Astrocyte (in vitro differentiated cells and primary cell): ENCODE measurements at regions not wholly inside any gene's neighbourhood (a gene's known extent, or its start where the extent isn't known, plus 50 kb on each side); places are given as distances from the start of the nearest gene placed in this dataset.

Experiments used
- EZH2 ChIP-seq: IDR thresholded peaks from 2 replicates; pipeline ENCODE4 v1.6.1; 2012; ENCODE audit warnings: mild to moderate bottlenecking, low read length, inconsistent platforms; ENCODE audit not compliant: insufficient read depth
- TF ChIP-seq, protein P1 (sequence below): IDR thresholded peaks from 2 replicates; pipeline ENCODE4 v1.5.1; 2011; ENCODE audit warnings: low read depth, mild to moderate bottlenecking, inconsistent platforms, low read length, moderate library complexity; ENCODE audit not compliant: insufficient read depth

DNA sequence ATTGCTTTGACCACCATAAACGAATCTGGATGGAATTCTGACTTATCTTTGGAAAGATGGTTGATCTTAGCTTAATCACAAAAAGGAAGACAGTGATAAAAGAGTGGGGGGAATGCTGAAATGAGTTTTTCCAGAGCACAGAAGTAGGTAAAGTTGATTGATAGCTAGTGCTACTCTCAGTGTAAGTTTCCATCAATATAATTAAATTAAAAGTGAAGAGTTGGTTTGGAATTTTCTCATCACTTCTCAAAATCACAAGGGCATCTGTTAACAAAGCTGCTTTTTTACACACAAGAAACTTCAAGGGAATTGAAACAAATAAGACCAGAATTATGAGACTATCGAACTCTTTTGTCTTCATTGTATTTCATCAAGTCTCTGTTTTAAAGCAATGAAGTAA lies 1217.3 kb downstream of the REEP3 start:
- TF ChIP-seq, protein P1, sequence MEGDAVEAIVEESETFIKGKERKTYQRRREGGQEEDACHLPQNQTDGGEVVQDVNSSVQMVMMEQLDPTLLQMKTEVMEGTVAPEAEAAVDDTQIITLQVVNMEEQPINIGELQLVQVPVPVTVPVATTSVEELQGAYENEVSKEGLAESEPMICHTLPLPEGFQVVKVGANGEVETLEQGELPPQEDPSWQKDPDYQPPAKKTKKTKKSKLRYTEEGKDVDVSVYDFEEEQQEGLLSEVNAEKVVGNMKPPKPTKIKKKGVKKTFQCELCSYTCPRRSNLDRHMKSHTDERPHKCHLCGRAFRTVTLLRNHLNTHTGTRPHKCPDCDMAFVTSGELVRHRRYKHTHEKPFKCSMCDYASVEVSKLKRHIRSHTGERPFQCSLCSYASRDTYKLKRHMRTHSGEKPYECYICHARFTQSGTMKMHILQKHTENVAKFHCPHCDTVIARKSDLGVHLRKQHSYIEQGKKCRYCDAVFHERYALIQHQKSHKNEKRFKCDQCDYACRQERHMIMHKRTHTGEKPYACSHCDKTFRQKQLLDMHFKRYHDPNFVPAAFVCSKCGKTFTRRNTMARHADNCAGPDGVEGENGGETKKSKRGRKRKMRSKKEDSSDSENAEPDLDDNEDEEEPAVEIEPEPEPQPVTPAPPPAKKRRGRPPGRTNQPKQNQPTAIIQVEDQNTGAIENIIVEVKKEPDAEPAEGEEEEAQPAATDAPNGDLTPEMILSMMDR = no peak
- no peak for TF ChIP-seq EZH2
